GM19035 (cell line): ENCODE measurements at regions not wholly inside any gene's neighbourhood (a gene's known extent, or its start where the extent isn't known, plus 50 kb on each side); places are given as distances from the start of the nearest gene placed in this dataset.
"Not testable (repeated sequence)": the region's sequence is repeated elsewhere in the genome, so short reads cannot be mapped to it uniquely, and the experiment has no call there.

Experiments used
- ATAC-seq: cut with Tn5 transposase; IDR thresholded peaks from one replicate; pipeline ENCODE4 v1.9.1; 2021; ENCODE audit not compliant: unreplicated experiment

GRCh38 chr2:146579147-146579930, 1265.5 kb upstream of the ACVR2A start:
- no peak for ATAC-seq

- no peak for ATAC-seq
Observed at GRCh38 chr2:146576339-146577111, 1268.3 kb upstream of the ACVR2A start.

- no peak for ATAC-seq
Observed at GRCh38 chr2:146572598-146572997, 1272.2 kb upstream of the ACVR2A start.

- no peak for ATAC-seq
Observed at GRCh38 chr2:146561996-146562395, 1282.8 kb upstream of the ACVR2A start.

GRCh38 chr2:146547236-146547635, 1297.6 kb upstream of the ACVR2A start:
- no peak for ATAC-seq

- ATAC-seq = no peak
Observed at GRCh38 chr2:146544701-146545100, 1300.1 kb upstream of the ACVR2A start.

GRCh38 chr2:146541896-146542295, 1302.9 kb upstream of the ACVR2A start:
- no peak for ATAC-seq

- ATAC-seq = no peak
Observed at GRCh38 chr2:146540271-146540932, 1304.4 kb upstream of the ACVR2A start.

- not testable (repeated sequence) for ATAC-seq
Observed at GRCh38 chr2:146539739-146540138, 1305.1 kb upstream of the ACVR2A start.

- ATAC-seq = no peak
Observed at GRCh38 chr2:146537477-146537876, 1307.4 kb upstream of the ACVR2A start.

- no peak for ATAC-seq
Observed at GRCh38 chr2:146532509-146533147, 1312.2 kb upstream of the ACVR2A start.

GRCh38 chr2:146532009-146532408, 1312.8 kb upstream of the ACVR2A start:
- ATAC-seq = no peak

- ATAC-seq = no peak
Observed at GRCh38 chr2:146530886-146531285, 1313.9 kb upstream of the ACVR2A start.

- no peak for ATAC-seq
Observed at GRCh38 chr2:146527166-146527565, 1317.7 kb upstream of the ACVR2A start.

- ATAC-seq = no peak
Observed at GRCh38 chr2:146523196-146523595, 1321.6 kb upstream of the ACVR2A start.

- ATAC-seq = no peak
Observed at GRCh38 chr2:146506851-146507250, 1338.0 kb upstream of the ACVR2A start.

GRCh38 chr2:146503366-146503765, 1341.5 kb upstream of the ACVR2A start:
- ATAC-seq = no peak

- no peak for ATAC-seq
Observed at GRCh38 chr2:146496248-146496647, 1348.6 kb upstream of the ACVR2A start.

- no peak for ATAC-seq
Observed at GRCh38 chr2:146489386-146489785, 1355.4 kb upstream of the ACVR2A start.

- ATAC-seq = no peak
Observed at GRCh38 chr2:146481629-146482028, 1363.2 kb upstream of the ACVR2A start.

GRCh38 chr2:146477383-146477782, 1367.4 kb upstream of the ACVR2A start:
- peak; percentile 69 for ATAC-seq
